ENCODE measurements at regions not wholly inside any gene's neighbourhood (a gene's known extent, or its start where the extent isn't known, plus 50 kb on each side); places are given as distances from the start of the nearest gene placed in this dataset.

GRCh38 chr2:15729709-15730544 is 138.3 kb downstream of the DDX1 start:
- TF ChIP-seq EP300 (IDR thresholded peaks at IDR 0.05) (no peak), POLR2A (IDR thresholded peaks at IDR 0.05) (no peak)
- TF ChIP-seq, protein P1, sequence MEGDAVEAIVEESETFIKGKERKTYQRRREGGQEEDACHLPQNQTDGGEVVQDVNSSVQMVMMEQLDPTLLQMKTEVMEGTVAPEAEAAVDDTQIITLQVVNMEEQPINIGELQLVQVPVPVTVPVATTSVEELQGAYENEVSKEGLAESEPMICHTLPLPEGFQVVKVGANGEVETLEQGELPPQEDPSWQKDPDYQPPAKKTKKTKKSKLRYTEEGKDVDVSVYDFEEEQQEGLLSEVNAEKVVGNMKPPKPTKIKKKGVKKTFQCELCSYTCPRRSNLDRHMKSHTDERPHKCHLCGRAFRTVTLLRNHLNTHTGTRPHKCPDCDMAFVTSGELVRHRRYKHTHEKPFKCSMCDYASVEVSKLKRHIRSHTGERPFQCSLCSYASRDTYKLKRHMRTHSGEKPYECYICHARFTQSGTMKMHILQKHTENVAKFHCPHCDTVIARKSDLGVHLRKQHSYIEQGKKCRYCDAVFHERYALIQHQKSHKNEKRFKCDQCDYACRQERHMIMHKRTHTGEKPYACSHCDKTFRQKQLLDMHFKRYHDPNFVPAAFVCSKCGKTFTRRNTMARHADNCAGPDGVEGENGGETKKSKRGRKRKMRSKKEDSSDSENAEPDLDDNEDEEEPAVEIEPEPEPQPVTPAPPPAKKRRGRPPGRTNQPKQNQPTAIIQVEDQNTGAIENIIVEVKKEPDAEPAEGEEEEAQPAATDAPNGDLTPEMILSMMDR (IDR thresholded peaks at IDR 0.05) = no peak
